ENCODE measurements at regions not wholly inside any gene's neighbourhood (a gene's known extent, or its start where the extent isn't known, plus 50 kb on each side); places are given as distances from the start of the nearest gene placed in this dataset.

DNA sequence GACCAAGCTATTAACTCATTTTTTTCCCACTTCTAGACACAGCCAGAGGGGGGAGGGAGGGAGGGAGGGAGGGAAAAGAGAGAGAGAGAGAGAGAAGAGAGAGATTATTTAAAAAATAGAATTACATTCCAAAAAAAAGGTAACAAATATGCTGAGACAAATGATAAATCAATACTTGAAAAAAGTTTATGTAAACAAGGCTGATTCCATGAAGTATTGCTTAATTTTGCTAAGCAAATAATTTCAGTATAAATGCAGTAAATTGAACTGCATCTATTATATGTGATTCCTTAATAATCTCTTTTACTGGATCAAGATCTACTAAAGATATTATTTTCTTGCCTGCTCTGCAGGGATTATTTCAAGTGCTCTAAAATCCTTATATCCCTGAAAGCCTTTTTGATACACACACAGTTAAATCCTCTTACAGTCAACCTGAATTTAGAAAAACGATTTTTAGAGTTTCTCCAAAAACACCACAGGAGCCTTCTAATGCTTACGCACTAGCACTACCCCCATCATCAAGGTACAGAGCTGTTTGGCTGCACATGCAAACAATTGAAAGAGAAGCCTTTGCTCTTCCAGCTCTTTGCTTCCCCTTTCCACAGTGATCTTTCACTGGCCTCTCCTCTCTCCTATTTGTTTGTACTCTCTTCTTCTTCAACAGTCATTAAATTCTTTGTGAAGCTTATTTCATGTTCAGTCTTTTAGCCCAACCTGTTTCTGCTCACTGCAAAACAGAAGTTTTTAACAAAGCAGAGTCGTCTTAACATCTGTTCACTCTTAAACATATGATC is 426.3 kb upstream of the FAM241A start:
- no peak for DNase-seq (ENCODE audit: low read depth in 4 of 6, low spot score in 6 of 6)
- Histone ChIP-seq H3K27me3 (ENCODE audit: control insufficient read depth, insufficient read depth, low read length) (no peaks in the 10 kb centered on the region), H3K4me1 (ENCODE audit: control insufficient read depth, insufficient read depth, low read length) (no peaks in the 10 kb centered on the region), H3K27ac (ENCODE audit: low read depth, low read length) (no peak overlapping the region), H3K9me3 (ENCODE audit: control insufficient read depth, insufficient read depth, low read length) (no peaks in the 10 kb centered on the region), H3K36me3 (ENCODE audit: control insufficient read depth, insufficient read depth, low read length) (no peaks in the 10 kb centered on the region), H3K4me3 (ENCODE audit: low read depth, low read length) (no peak overlapping the region)
- WGBS (ENCODE audit: insufficient coverage), result 68% methylated on average over 3 of the region's 3 CpGs

DNA sequence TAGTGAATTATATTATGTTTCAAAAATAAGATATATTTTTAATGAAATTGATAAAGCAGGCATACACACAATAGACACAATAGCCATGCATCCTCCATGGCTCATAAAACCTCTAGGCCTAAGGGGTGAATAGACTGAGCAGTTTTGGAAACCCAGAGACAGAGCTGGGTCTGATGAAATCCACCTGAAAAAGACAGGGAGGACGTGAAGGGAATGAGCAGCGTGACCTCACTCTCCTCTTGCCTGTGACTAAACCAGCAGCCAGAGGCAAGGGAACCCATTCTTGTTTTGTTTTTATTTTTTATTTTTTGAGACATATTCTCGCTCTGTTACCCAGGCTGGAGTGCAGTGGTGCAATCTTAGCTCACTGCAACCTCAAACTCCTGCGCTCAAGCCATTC is 424.4 kb upstream of the FAM241A start:
- 76% methylated on average over 3 of the region's 4 CpGs for WGBS (ENCODE audit: insufficient coverage)
- Histone ChIP-seq H3K27ac (ENCODE audit: low read depth, low read length) (no peak overlapping the region), H3K4me3 (ENCODE audit: low read depth, low read length) (no peak overlapping the region), H3K27me3 (ENCODE audit: control insufficient read depth, insufficient read depth, low read length) (no peaks in the 10 kb centered on the region), H3K9me3 (ENCODE audit: control insufficient read depth, insufficient read depth, low read length) (no peaks in the 10 kb centered on the region), H3K36me3 (ENCODE audit: control insufficient read depth, insufficient read depth, low read length) (no peaks in the 10 kb centered on the region), H3K4me1 (ENCODE audit: control insufficient read depth, insufficient read depth, low read length) (no peaks in the 10 kb centered on the region)
- no peak for DNase-seq (ENCODE audit: low read depth in 4 of 6, low spot score in 6 of 6)

DNA sequence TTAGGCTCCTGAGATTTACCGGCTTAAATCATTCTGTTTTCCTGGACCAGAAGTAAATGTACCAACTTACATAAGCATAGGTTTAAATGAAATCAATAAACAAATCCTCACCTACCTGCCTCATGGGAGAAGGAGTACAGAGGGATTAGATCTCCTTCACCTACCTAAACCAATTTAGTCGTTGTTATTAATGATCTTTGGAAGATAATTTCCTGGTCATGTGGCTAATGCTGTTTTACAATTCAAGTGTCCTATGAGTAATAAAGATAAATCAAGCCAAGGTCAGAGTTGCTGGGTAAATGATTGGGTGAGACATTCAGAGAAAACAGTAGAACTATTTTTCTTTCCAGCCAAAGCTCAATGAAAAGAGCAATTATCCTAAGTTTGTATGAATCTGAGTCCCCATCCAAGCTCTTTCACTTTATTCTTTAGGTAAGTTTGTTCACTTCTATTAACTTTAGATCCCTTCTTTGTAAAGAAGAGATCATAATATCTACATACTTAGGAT is 423.0 kb upstream of the FAM241A start:
- H3K4me3 ChIP-seq (ENCODE audit: low read depth, low read length), result no peak overlapping the region
- no CpG with 5 or more reads among the region's 2 CpGs for WGBS (ENCODE audit: insufficient coverage)

GRCh38 chr4:111736516-111736915 is 408.7 kb upstream of the FAM241A start:
- Histone ChIP-seq H3K27me3 (ENCODE audit: control insufficient read depth, insufficient read depth, low read length) (no peaks in the 10 kb centered on the region), H3K36me3 (ENCODE audit: control insufficient read depth, insufficient read depth, low read length) (no peaks in the 10 kb centered on the region), H3K4me1 (ENCODE audit: control insufficient read depth, insufficient read depth, low read length) (no peaks in the 10 kb centered on the region), H3K4me3 (ENCODE audit: low read depth, low read length) (no peak overlapping the region), H3K9me3 (ENCODE audit: control insufficient read depth, insufficient read depth, low read length) (no peaks in the 10 kb centered on the region), H3K27ac (ENCODE audit: low read depth, low read length) (no peak overlapping the region)
- no peak for DNase-seq (ENCODE audit: low read depth in 4 of 6, low spot score in 6 of 6)
- 83% methylated on average over 2 of the region's 3 CpGs for WGBS (ENCODE audit: insufficient coverage)

More for the DNA sequence above, 423.0 kb upstream of the FAM241A start:
- H3K36me3 ChIP-seq (ENCODE audit: control insufficient read depth, insufficient read depth, low read length), result no peaks in the 10 kb centered on the region
- H3K27me3 ChIP-seq (ENCODE audit: control insufficient read depth, insufficient read depth, low read length), result no peaks in the 10 kb centered on the region
- DNase-seq (ENCODE audit: low read depth in 4 of 6, low spot score in 6 of 6), result no peak
- H3K9me3 ChIP-seq (ENCODE audit: control insufficient read depth, insufficient read depth, low read length), result no peaks in the 10 kb centered on the region
- no peaks in the 10 kb centered on the region for H3K4me1 ChIP-seq (ENCODE audit: control insufficient read depth, insufficient read depth, low read length)
- no peak overlapping the region for H3K27ac ChIP-seq (ENCODE audit: low read depth, low read length)

DNA sequence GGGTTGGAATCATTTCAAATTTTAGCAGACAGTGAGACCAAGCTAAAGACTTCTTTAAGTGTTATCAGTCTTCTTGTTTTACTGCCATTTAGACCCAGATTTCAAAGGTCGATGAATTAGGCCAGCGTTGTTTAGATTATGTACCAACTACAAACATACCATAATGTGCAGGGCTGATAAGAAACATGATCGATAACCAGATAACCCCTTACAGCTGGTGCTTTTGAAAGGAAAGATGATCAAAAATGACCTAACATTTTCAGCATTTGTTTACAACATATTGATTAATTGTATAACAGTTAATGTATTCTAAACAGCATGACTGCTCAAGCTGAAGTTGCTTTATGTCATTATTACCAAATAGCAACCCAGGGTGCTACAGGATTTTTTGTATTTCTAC is 400.4 kb upstream of the FAM241A start:
- no peaks in the 10 kb centered on the region for H3K9me3 ChIP-seq (ENCODE audit: control insufficient read depth, insufficient read depth, low read length)
- no peak for DNase-seq (ENCODE audit: low read depth in 4 of 6, low spot score in 6 of 6)
- no CpG with 5 or more reads among the region's 3 CpGs for WGBS (ENCODE audit: insufficient coverage)
- no peaks in the 10 kb centered on the region for H3K4me1 ChIP-seq (ENCODE audit: control insufficient read depth, insufficient read depth, low read length)
- no peak overlapping the region for H3K4me3 ChIP-seq (ENCODE audit: low read depth, low read length)
- no peaks in the 10 kb centered on the region for H3K36me3 ChIP-seq (ENCODE audit: control insufficient read depth, insufficient read depth, low read length)
- H3K27me3 ChIP-seq (ENCODE audit: control insufficient read depth, insufficient read depth, low read length), result no peaks in the 10 kb centered on the region
- H3K27ac ChIP-seq (ENCODE audit: low read depth, low read length), result no peak overlapping the region

DNA sequence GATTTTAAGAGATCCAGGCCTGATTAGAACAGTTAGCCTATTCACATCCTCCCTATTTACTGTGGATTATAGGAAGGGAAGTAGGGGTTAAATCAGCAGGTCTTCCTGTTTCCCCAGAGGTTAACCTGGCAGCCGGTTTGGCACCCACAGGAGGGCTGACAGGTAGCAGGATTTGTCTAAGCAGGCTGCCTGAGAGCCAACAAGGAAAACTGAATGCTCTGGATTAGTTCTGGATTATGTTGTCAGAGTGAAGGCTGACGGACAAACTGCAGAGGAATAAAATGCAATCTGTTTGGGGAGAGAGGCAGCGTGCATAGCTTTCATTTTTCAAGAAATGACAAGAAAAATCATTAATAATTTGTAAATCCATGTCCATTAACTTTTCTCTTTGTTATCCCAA is 397.1 kb upstream of the FAM241A start:
- Histone ChIP-seq H3K4me3 (ENCODE audit: low read depth, low read length) (no peak overlapping the region), H3K9me3 (ENCODE audit: control insufficient read depth, insufficient read depth, low read length) (no peaks in the 10 kb centered on the region), H3K27me3 (ENCODE audit: control insufficient read depth, insufficient read depth, low read length) (no peaks in the 10 kb centered on the region), H3K4me1 (ENCODE audit: control insufficient read depth, insufficient read depth, low read length) (no peaks in the 10 kb centered on the region), H3K36me3 (ENCODE audit: control insufficient read depth, insufficient read depth, low read length) (no peaks in the 10 kb centered on the region), H3K27ac (ENCODE audit: low read depth, low read length) (no peak overlapping the region)
- no peak for DNase-seq (ENCODE audit: low read depth in 4 of 6, low spot score in 6 of 6)
- WGBS (ENCODE audit: insufficient coverage), result 8% methylated on average over 1 of the region's 3 CpGs

DNA sequence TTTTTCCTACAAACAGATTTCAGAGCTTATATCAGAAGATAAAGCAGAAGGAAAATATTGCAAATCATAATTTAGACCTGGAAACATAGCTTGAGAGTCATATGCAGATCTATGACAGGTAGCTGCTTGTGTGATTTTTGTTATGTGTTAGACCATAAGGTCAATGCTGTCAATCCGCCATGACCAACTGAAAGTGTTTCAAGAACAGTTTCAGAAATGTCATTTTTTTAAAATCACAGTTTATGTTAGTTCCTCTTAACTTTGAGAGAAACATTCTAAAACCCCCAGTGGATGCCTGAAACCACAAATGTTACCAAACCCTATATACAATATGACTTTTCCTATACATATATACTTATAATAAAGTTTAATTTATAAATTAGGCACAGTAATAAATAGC is 391.3 kb upstream of the FAM241A start:
- no peak for DNase-seq (ENCODE audit: low read depth in 4 of 6, low spot score in 6 of 6)
- H3K27me3 ChIP-seq (ENCODE audit: control insufficient read depth, insufficient read depth, low read length), result no peaks in the 10 kb centered on the region
- no peaks in the 10 kb centered on the region for H3K36me3 ChIP-seq (ENCODE audit: control insufficient read depth, insufficient read depth, low read length)
- H3K4me1 ChIP-seq (ENCODE audit: control insufficient read depth, insufficient read depth, low read length), result no peaks in the 10 kb centered on the region
- H3K27ac ChIP-seq (ENCODE audit: low read depth, low read length), result no peak overlapping the region
- no CpG with 5 or more reads among the region's 1 CpG for WGBS (ENCODE audit: insufficient coverage)
- no peaks in the 10 kb centered on the region for H3K9me3 ChIP-seq (ENCODE audit: control insufficient read depth, insufficient read depth, low read length)
- no peak overlapping the region for H3K4me3 ChIP-seq (ENCODE audit: low read depth, low read length)

DNA sequence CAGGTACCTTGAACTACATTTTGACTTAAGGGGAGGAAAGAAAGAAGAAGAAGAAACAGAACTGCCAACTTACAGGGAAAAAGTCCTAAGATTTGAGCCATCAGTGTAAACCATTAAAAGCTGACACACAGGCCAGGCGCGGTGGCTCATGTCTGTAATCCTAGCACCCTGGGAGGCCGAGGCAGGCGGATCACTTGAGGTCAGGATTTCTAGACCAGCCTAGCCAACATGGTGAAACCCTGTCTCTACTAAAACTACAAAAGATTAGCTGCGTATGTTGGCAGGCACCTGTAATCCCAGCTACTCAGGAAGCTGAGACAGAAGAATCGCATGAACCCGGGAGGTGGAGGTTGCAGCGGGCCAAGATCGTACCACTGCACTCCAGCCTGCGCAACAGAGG is 389.7 kb upstream of the FAM241A start:
- H3K4me1 ChIP-seq (ENCODE audit: control insufficient read depth, insufficient read depth, low read length), result no peaks in the 10 kb centered on the region
- no peak for DNase-seq (ENCODE audit: low read depth in 4 of 6, low spot score in 6 of 6)
- no peak overlapping the region for H3K4me3 ChIP-seq (ENCODE audit: low read depth, low read length)
- no peaks in the 10 kb centered on the region for H3K27me3 ChIP-seq (ENCODE audit: control insufficient read depth, insufficient read depth, low read length)
- H3K27ac ChIP-seq (ENCODE audit: low read depth, low read length), result no peak overlapping the region
- H3K9me3 ChIP-seq (ENCODE audit: control insufficient read depth, insufficient read depth, low read length), result no peaks in the 10 kb centered on the region
- 84% methylated on average over 5 of the region's 10 CpGs for WGBS (ENCODE audit: insufficient coverage)
- no peaks in the 10 kb centered on the region for H3K36me3 ChIP-seq (ENCODE audit: control insufficient read depth, insufficient read depth, low read length)

- Histone ChIP-seq H3K27me3 (ENCODE audit: control insufficient read depth, insufficient read depth, low read length) (no peaks in the 10 kb centered on the region), H3K4me1 (ENCODE audit: control insufficient read depth, insufficient read depth, low read length) (no peaks in the 10 kb centered on the region), H3K9me3 (ENCODE audit: control insufficient read depth, insufficient read depth, low read length) (no peaks in the 10 kb centered on the region), H3K4me3 (ENCODE audit: low read depth, low read length) (no peak overlapping the region), H3K36me3 (ENCODE audit: control insufficient read depth, insufficient read depth, low read length) (no peaks in the 10 kb centered on the region), H3K27ac (ENCODE audit: low read depth, low read length) (no peak overlapping the region)
- peak in 1 of 6 donors; percentile 6 for DNase-seq (ENCODE audit: low read depth in 4 of 6, low spot score in 6 of 6)
- WGBS (ENCODE audit: insufficient coverage), result 22% methylated on average over 2 of the region's 4 CpGs
These were observed 383.7 kb upstream of the FAM241A start for GRCh38 chr4:111761531-111761930.

GRCh38 chr4:111770514-111770913 is 374.7 kb upstream of the FAM241A start:
- no peak overlapping the region for H3K27ac ChIP-seq (ENCODE audit: low read depth, low read length)
- 86% methylated on average over 6 of the region's 8 CpGs for WGBS (ENCODE audit: insufficient coverage)
- no peaks in the 10 kb centered on the region for H3K27me3 ChIP-seq (ENCODE audit: control insufficient read depth, insufficient read depth, low read length)
- no peak overlapping the region for H3K4me3 ChIP-seq (ENCODE audit: low read depth, low read length)
- no peaks in the 10 kb centered on the region for H3K9me3 ChIP-seq (ENCODE audit: control insufficient read depth, insufficient read depth, low read length)
- DNase-seq (ENCODE audit: low read depth in 4 of 6, low spot score in 6 of 6), result no peak
- no peaks in the 10 kb centered on the region for H3K36me3 ChIP-seq (ENCODE audit: control insufficient read depth, insufficient read depth, low read length)
- H3K4me1 ChIP-seq (ENCODE audit: control insufficient read depth, insufficient read depth, low read length), result no peaks in the 10 kb centered on the region
